ENCODE measurements at regions not wholly inside any gene's neighbourhood (a gene's known extent, or its start where the extent isn't known, plus 50 kb on each side); places are given as distances from the start of the nearest gene placed in this dataset.

- DNase-seq = no peak
These were observed 111.1 kb downstream of the LMO4 start for GRCh38 chr1:87439821-87440220.

GRCh38 chr1:87449348-87449963, 120.8 kb downstream of the LMO4 start:
- peak; percentile 44 for DNase-seq

DNA sequence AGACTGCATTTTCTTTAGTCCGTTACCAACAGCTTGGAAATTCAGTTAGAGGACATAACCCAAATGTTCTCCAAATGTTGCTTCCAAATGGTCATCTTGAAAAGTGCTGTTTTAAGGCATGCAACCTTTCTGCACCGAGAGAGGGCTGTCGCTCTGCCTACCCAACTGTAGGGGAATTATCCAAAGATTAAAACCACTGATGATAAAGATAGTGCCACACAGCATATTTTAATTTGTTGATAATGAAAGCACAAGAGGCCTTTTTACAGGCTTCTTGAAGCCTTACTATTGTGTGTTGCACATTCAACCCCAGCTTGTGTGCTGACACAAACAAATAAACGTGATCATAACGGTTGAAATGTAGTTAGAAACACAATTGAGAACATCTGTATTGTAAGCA, 121.5 kb downstream of the LMO4 start:
- no peak for DNase-seq

DNA sequence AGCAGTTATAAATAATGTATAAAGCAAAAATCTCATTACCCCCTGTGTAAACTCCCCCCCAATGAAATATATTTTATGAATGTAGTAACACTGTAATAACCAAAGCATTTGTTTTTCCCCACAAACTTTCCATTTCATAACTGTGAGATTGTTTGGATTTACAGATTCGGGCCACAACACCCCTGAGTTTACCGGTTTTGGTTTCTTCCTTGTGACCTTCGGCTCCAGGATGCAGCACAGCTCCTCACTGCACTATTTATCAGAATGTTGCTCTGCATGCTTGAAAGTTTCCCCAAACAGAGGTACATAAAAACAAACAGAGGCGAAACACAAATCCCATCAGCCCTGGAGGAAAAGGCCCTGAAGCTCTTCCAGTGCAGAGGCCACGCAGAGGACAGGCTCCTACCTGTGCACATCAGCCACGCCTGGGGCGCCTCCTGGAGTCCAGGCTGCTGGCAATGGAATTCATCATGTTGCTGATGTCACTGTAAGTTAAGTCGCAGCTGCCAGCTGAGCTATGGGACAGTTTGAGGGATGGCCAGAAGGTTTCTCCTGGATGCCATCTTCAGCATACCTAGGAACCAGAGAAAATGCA, 122.0 kb downstream of the LMO4 start:
- peak; percentile 14 for DNase-seq

DNA sequence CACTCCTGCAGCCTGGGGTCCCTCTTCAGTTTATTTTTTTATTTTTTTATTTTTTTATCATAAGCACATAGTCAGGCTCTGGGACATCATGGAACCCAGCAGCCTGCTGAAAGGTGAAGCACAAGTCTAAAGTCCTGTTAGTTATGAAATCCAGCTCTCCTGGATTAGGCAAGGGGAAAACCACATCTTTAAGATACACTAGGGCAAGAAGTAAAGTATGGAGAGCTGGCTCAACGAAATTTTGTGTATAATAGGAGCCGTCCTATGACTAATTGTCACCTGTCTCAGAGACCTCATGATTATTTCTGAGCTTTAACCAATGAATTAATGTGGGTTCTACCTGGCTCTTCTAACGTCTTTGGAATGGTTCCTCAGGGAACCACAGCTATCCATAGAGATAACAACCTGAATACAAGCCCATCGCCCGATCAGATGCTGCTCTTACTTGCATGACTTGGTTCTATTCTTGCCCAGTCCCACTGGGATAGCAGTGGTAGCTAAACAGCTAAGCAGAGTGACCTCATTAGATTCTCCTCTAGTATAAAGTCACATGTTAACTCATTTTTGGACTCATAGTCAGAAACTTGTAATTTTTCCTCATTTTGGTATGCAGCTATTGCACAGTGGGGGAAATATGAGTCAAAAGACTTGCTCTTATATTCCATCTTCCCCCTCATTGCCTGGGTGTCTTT, 122.7 kb downstream of the LMO4 start:
- no peak for DNase-seq

DNA sequence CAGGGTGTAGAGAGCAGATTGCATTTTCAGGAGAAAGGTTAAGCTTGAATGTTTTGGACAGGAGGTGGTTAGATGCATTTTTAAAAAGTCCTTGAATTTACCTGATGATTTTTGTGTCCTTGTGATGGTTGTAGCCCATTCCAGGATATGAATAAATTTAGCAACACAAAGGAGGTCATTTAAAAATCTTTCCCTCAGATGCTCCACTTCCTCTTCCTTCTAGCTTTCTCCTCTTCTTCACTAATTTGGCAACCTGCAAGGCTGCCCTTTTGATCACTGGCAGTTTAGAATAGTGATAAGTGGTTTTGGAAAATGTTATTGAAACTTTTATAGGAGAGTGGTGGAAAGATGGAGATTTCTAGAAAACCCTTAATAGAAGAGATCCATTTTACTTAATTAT, 124.0 kb downstream of the LMO4 start:
- DNase-seq = no peak

- DNase-seq = no peak
These were observed 128.7 kb downstream of the LMO4 start for GRCh38 chr1:87457408-87457807.

- DNase-seq = no peak
These were observed 134.2 kb downstream of the LMO4 start for GRCh38 chr1:87462894-87463293.

GRCh38 chr1:87464022-87464490, 135.4 kb downstream of the LMO4 start:
- no peak for DNase-seq

DNA sequence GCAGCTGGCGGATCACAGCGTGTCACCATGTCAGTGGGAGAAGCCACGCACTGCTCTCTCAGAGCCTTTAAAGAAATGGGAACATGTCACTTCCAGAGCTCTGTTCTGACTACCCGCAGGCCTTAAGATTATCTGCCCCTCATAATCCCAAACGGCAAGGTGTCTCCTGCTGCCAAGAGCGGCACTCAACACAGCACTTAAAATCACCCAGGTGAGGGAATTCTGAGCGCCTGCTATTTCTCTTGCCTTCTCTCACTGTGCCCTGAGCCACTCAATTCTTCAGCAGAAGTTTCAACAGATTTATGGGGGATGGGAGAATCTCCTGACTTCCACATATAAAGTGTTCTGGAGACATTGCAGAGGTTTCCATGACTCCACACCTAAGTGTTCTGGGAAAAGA, 137.9 kb downstream of the LMO4 start:
- no peak for DNase-seq

DNA sequence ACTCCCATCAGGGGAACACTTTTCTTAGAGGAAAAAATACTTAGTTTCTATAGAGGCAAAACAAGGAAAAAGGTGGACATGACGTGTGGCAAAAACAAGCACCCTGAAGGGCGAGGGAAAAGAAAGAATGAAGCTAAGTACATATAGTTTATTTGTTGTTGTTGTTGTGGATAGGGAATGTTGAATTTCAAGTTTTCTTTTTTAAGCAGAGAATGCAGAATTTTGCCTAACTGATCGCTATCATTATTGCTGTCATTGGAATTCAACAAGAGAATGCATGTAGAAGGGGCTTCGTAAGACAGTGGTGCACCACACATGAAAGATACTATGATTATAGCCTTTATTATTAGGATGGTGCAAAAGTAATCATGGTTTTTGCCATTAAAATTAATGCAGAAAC, 144.0 kb downstream of the LMO4 start:
- no peak for DNase-seq

GRCh38 chr1:87473203-87473661, 144.6 kb downstream of the LMO4 start:
- no peak for DNase-seq

DNA sequence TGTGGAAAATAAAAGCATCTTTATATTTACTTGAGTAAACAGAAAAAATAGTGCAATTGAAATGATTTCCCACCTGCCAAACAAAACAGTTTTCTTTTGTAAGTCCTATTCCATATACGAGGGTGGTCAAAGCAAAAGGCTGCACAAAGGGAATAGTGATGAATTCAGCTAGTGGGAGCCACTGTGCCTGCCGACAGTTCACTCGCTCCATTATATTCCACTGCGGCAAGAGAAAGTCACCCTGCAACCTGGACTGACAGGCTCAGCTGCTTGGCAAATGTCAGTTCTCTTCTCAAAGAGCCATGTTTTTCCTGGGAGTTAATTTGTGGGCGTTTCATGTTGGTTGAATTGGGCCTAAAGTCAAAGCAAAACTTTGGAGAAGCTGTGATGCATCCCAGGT, 145.4 kb downstream of the LMO4 start:
- DNase-seq = no peak

- DNase-seq = no peak
These were observed 149.6 kb downstream of the LMO4 start for GRCh38 chr1:87478231-87478630.

DNA sequence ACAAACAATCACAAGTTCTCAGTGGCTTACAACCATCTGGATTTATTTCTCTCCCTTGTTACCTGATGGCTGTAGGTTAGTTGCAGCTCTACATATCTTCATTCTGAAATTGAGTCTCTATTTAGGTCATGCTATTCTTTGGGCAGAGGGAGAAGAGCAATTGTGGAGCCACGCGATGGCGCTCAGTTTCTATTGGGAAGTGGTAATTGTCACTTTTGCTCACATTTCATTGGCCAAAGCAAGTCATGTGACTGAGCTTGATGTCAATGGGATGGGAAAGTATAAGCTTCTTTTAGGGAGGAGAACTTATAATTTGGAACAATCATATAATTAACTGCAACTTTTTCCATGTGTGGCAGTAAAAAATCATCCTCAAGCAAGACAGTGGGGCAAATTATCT, 166.5 kb downstream of the LMO4 start:
- DNase-seq = no peak

GRCh38 chr1:87495870-87496269, 167.2 kb downstream of the LMO4 start:
- no peak for DNase-seq

- DNase-seq = no peak
These were observed 168.9 kb downstream of the LMO4 start for GRCh38 chr1:87497380-87498203.

DNA sequence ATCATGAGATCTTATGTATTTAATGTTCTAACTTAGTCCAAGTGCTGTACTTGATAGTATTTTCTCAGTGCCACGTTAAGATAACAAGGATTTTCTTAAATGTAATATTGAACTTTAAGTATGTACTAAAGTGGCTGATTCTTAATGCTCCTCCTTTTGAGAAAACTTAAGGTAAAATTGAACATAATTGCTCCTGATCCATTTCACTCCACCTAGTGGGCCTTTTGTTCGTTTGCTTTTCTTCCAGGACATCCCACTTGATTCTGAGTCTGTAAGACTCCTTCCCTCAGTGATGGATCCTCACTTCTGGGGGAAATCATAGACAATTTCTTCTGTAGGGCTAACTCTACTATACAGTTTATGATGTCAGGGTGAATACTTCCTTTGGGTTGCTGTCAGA, 173.1 kb downstream of the LMO4 start:
- no peak for DNase-seq

DNA sequence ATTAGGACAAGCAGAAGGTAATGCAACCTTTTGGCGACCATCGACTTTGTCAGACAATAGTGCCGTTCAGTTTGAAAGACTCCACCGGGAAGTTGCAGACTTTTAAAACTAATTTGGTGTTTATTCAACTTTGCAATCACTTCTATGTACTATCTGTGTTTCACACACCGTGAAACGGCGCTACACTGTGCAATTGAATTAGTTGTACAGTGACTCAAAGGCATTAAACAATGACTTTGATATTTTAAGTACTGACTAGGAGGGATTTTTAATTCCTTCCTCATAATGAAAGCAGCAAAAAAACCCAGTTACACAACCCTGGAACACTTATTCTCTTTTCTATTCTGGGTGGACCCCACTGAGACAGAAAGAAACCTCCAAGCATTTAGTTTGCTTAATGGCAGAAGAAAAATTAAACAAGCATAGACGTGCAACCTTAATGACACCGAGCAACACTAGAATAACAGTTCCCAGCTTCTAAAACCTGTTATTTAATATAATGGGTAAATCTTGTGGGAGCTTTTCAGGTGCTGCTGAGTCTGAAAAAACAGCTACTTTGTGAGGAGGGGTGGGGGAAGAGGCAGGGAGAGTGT, 176.8 kb downstream of the LMO4 start:
- no peak for DNase-seq

- no peak for DNase-seq
These were observed 177.5 kb downstream of the LMO4 start for GRCh38 chr1:87506147-87506546.

GRCh38 chr1:87508247-87508787, 179.6 kb downstream of the LMO4 start:
- DNase-seq = no peak

DNA sequence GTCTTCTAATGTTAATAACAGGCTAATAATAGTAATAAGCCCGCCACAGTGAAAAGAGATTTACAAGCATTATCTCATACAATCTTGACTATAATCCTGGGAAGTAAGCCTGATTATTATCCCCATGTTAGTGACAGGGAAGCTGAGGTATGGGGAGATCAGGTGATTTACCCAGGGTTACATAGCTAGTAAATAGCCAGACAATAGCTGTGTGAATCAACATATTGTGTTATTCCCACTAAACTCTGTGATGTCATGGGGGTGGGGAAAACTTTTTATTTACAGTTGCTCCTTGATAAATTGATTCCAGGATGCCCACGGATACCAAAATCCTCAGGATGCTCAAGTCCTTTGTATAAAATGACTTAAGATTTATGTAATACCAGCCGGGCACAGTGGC, 181.9 kb downstream of the LMO4 start:
- DNase-seq = no peak

GRCh38 chr1:87511449-87511848, 182.8 kb downstream of the LMO4 start:
- no peak for DNase-seq

Data from stimulated activated CD4-positive, alpha-beta T cell treated with anti-CD3 and anti-CD28 coated beads, Interleukin-15, amount 100 ng/mL, for 24 hours (primary cell).